ENCODE measurements at regions not wholly inside any gene's neighbourhood (a gene's known extent, or its start where the extent isn't known, plus 50 kb on each side); places are given as distances from the start of the nearest gene placed in this dataset.

DNA sequence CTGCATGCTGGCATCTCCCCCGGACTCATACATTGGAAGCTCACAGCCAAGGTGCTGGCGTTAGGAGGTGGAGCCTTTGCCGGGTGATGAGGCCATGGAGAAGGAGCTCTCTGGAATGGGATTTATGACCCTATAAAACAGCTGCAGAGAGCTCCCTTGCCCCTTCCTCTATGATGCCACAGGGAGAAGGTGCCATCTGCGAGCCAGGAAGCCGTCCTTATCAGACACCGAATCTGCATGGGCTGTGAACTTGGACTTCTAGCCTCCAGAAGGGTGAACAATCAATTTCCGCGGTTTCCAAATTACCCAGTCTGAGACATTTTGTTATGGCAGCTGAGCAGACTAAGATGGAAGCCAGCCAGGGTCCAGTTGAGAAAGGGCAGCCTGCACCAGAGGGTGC, 381.2 kb upstream of the IRX1 start:
- no peaks in the 10 kb centered on the region for H3K27me3 ChIP-seq
- no peak for DNase-seq
- intact Hi-C loops (cut with DNase I), result no loop called here
- TF ChIP-seq, protein P1, sequence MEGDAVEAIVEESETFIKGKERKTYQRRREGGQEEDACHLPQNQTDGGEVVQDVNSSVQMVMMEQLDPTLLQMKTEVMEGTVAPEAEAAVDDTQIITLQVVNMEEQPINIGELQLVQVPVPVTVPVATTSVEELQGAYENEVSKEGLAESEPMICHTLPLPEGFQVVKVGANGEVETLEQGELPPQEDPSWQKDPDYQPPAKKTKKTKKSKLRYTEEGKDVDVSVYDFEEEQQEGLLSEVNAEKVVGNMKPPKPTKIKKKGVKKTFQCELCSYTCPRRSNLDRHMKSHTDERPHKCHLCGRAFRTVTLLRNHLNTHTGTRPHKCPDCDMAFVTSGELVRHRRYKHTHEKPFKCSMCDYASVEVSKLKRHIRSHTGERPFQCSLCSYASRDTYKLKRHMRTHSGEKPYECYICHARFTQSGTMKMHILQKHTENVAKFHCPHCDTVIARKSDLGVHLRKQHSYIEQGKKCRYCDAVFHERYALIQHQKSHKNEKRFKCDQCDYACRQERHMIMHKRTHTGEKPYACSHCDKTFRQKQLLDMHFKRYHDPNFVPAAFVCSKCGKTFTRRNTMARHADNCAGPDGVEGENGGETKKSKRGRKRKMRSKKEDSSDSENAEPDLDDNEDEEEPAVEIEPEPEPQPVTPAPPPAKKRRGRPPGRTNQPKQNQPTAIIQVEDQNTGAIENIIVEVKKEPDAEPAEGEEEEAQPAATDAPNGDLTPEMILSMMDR (IDR thresholded peaks at IDR 0.05), result no peak
- no peak for TF ChIP-seq POLR2A (IDR thresholded peaks at IDR 0.05)
- no peaks in the 10 kb centered on the region for H3K36me3 ChIP-seq
- 92 to 95% methylated on average over 8 of the region's 8 CpGs for WGBS, 2 donors
- H3K27ac ChIP-seq, result no peak overlapping the region
- H3K4me1 ChIP-seq, result no peaks in the 10 kb centered on the region
- H3K9me3 ChIP-seq, result no peaks in the 10 kb centered on the region
- H3K4me3 ChIP-seq (replicated peaks in 1 of 3), result no peak overlapping the region

DNA sequence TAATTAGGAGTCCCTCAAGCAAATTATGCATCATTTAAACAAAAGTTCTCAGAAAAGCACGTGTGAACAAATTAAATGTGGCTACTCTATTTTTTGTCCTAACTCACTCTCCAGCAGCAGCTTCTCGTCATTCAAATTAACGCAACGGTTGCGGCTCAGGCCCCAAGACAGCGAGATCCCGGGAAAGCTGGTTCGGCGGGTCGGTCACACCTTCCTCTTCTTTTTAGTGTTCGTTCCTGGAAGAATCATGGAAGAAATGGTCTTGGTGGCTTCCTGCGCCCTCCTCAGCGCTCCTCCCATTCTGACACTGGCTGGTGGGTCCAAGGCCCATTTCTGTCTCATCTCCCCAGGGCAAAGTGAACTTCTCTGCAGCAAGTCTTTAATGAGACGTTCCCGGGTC, 382.8 kb upstream of the IRX1 start:
- DNase-seq, result no peak
- no peak overlapping the region for H3K4me3 ChIP-seq (replicated peaks in 1 of 3)
- WGBS, 2 donors, result 89 to 90% methylated on average over 15 of the region's 15 CpGs
- intact Hi-C loops (cut with DNase I), result no loop called here
- no peaks in the 10 kb centered on the region for H3K4me1 ChIP-seq
- no peaks in the 10 kb centered on the region for H3K9me3 ChIP-seq
- TF ChIP-seq, protein P1 (IDR thresholded peaks at IDR 0.05), result no peak
- no peak for TF ChIP-seq POLR2A (IDR thresholded peaks at IDR 0.05)
- H3K36me3 ChIP-seq, result no peaks in the 10 kb centered on the region
- H3K27me3 ChIP-seq, result no peaks in the 10 kb centered on the region
- no peak overlapping the region for H3K27ac ChIP-seq

DNA sequence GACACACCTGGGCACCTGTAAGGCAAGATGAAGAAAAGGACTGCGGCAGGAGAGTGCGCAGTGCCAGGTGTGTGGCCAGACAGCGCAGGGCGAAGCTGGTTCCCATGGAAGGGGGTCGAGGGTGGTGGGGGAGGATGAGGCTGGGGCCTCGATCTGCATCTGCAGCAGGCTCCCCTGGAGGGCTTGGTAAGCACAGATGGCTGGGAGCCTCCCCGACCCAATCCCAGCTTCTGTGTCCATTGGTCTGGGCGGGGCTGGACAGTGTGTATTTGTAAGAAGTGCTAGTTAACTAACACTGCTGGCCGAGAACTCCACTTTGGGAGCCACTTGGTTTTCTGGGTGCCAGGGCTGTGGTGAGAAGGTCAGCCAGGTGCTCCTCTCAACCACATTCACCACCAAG, 385.1 kb upstream of the IRX1 start:
- DNase-seq, result no peak
- H3K27ac ChIP-seq, result no peak overlapping the region
- H3K4me3 ChIP-seq (replicated peaks in 1 of 3), result no peak overlapping the region
- no peaks in the 10 kb centered on the region for H3K27me3 ChIP-seq
- intact Hi-C loops (cut with DNase I), result no loop called here
- TF ChIP-seq, protein P1 (IDR thresholded peaks at IDR 0.05), result no peak
- no peak for TF ChIP-seq POLR2A (IDR thresholded peaks at IDR 0.05)
- 72 to 79% methylated on average over 7 to 9 of the region's 9 CpGs for whole genome bisulfite sequencing, 2 donors
- H3K4me1 ChIP-seq, result no peaks in the 10 kb centered on the region
- H3K9me3 ChIP-seq, result no peaks in the 10 kb centered on the region
- H3K36me3 ChIP-seq, result no peaks in the 10 kb centered on the region

DNA sequence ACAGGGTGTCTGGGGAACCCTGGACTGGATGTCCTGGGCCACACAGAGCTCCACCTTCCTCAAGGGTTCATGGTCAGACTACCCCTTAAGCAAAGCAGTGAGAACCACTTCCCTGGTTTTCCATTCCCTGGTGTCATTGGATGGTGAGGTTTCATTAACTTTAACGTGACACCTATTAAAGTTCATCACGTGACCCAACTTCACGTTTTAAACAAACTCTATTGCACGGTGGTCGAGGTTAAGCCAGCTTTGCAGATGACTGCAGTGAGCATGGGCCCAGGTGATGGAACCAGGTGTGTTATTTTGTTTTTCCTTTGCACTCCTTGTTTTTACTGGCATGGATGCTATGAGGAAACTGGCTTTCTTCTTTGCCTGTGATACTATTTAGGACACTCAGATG, 385.7 kb upstream of the IRX1 start:
- no peak for DNase-seq
- no peaks in the 10 kb centered on the region for H3K36me3 ChIP-seq
- no peaks in the 10 kb centered on the region for H3K9me3 ChIP-seq
- H3K27me3 ChIP-seq, result no peaks in the 10 kb centered on the region
- H3K4me1 ChIP-seq, result no peaks in the 10 kb centered on the region
- TF ChIP-seq, protein P1 (IDR thresholded peaks at IDR 0.05), result no peak
- no peak for TF ChIP-seq POLR2A (IDR thresholded peaks at IDR 0.05)
- H3K27ac ChIP-seq, result no peak overlapping the region
- intact Hi-C loops (cut with DNase I), result no loop called here
- WGBS, 2 donors, result 63 to 83% methylated on average over 5 of the region's 5 CpGs
- no peak overlapping the region for H3K4me3 ChIP-seq (replicated peaks in 1 of 3)

DNA sequence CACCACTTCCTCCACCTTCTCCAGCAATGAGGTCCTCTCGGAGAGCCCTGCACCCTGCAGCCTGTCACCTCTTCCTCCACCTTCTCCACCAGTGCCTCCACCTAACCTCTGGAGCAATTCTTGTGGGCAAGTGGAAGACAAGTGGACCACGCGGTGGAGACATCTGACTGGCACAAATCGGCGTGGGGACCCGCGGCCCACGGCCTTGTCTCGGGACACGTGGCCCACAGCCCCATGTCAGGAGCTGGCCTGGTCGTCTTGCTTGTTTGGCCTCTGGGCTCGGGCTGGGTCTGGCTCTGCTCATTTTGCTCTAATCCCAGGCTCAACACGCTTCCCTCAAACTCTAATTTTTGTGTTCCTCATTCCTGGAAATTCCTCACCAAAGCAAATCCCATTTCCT, 393.1 kb upstream of the IRX1 start:
- no peaks in the 10 kb centered on the region for H3K4me1 ChIP-seq
- H3K36me3 ChIP-seq, result no peaks in the 10 kb centered on the region
- no peak for DNase-seq
- no peaks in the 10 kb centered on the region for H3K27me3 ChIP-seq
- 93 to 94% methylated on average over 13 of the region's 13 CpGs for WGBS, 2 donors
- no peak overlapping the region for H3K4me3 ChIP-seq (replicated peaks in 1 of 3)
- no peak for TF ChIP-seq POLR2A (IDR thresholded peaks at IDR 0.05)
- TF ChIP-seq, protein P1 (IDR thresholded peaks at IDR 0.05), result no peak
- H3K27ac ChIP-seq, result no peak overlapping the region
- intact Hi-C loops (cut with DNase I), result no loop called here
- no peaks in the 10 kb centered on the region for H3K9me3 ChIP-seq

Data from thyroid gland (tissue), 4 donors.